GM04504 (cell line): ENCODE measurements at regions not wholly inside any gene's neighbourhood (a gene's known extent, or its start where the extent isn't known, plus 50 kb on each side); places are given as distances from the start of the nearest gene placed in this dataset.

Source experiments
- DNase-seq: peaks from one replicate; pipeline ENCODE4 v3.0.0-alpha.2; 2012; ENCODE audit warnings: low read depth

DNA sequence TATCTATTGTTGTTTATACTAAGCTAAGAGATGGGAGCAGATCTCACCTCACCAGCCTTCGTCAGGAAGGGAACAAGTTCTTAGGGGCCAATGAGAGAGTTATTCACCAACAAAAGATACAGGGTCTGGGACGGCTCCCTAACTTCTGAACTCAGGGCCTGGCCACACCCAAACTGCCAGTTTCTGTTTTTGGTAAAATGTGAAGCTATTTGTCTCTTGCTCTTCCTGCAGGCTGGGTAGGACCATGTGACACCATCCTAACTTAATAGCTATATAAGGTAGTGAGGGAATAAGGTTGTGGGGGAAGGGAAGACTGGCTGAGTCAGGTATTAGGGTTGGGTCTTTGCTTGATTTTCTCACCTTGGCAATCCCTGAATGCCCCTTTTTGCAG, 480.5 kb downstream of the KDM4C start:
- DNase-seq = no peak

DNA sequence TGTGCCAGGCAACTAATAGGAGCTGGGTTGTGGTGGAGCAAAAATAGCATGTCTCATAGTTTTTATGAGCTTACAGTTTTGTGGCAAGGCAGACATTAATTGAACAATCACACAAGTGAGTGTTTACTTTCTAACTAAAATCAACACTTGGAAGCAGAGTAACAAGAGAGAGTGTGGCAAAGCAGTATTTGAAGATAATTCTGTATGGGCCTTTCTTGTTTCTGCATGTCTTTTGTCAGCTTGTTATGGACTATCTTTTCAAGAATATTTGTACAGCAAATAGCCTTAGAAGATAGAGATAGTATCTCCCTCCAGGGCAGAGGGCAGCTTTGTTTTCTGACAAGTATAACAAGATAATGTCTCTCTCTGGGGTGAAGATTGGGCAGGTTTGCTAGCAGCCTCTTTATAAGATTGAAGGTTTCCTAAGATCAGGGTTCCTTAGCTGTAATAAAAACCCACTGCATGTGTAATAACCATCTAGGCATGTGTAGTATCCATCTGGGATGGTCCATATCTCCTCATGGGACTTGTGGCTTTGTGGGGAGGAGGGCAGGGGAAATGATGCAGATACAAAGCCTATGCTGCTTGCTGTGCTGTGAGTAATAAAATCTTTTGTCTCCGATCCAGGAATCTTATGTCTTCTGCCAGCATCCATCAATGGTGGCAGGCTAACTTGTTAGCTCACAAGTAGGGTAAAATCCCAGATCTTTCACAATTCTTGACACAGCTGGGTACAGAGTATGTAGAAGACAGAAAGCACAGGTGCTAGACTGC, 479.9 kb downstream of the KDM4C start:
- DNase-seq = peak; percentile 44

DNA sequence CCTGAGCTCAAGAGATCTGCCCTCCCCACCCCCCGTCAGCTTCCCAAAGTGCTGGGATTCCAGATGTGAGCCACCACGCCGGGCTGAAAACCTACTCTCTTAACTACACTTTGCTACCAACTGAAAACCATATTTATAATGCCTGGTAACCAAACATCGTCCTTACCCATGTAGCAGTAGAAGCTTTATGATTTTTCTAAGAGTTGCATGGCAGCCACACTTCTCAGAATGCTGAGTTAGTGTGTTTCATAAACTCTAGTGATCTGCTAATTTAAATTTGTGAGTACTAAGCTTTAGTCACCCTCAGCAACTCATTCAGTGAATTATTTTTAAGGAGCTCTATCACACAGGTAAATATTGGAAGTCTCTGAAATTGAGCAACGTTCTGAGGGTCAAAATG, 478.4 kb downstream of the KDM4C start:
- DNase-seq = no peak

DNA sequence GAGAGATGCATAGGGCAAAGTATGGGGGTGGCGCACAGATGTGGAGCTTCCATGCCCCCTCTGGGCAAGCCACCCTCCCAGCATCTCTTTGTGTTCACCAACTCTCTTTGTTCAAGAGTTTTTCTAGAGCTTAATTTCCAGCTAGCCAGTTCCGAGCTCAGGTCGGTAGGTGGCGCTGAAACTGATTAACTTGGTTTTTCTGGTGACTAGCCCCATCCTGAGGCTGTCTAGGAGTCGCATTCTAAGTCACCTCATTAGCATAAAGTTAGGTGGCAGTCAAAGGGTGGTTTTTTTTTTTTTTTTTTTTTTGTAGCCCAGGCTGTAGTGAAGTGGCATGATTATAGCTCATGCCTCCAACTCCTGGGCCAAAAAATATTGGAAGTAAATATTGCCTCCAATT, 476.4 kb downstream of the KDM4C start:
- DNase-seq = no peak

DNA sequence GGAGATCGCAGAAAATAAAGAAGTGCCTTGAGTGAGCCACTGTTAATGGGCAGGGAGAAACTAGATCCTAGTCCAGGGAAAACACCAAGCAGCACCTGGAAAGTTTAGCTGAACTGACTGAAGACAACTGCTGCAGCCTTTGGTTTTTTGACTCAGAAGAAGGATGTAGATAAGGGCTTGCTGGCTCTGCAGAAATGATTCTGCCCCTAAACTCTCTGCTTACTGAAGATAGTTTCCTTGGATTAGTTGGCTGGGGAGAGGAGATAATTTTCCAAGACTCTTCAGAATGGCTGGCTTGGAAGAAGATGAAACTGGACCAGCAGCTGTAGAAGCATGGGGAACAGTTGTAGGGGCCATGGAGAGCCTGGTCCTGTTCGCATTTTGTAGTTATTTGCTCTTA, 471.8 kb downstream of the KDM4C start:
- no peak for DNase-seq

DNA sequence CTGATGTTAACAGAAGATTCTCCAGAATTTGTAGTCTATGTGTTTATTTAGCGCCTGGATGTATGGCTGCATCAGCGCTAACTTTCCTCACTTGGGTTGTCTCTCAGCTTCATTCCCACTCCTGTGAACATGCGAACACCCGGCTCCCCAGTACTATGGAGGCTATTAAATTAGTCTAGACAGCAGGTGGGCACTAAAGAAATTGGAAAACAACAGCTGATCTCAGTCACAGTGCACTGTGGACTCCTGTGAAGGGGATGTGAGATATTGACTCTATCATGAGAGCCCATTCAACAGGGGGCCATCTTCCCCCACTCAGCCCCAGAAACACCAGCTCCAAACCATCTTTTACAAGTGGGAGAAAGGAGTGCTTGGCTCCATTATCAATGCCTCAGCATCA, 471.0 kb downstream of the KDM4C start:
- DNase-seq = no peak

DNA sequence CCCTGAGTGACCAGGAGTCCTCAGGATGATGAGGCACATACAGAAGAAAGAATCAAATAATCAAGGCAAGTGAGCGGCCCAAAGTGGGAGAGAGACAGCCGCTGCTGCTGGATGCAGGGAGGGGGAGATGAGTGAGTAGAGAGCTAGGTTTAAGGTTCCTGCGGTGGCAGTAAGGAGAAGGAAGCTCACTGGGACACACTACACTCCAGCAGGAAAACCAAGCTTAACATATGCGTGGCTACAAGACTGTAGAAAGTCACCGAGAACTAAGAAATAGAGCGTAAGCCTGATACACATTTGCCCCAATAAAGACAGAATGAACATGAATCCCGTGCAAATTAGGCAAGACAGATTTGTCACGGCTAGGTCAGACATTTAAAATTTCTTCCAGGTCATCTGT, 470.2 kb downstream of the KDM4C start:
- no peak for DNase-seq

DNA sequence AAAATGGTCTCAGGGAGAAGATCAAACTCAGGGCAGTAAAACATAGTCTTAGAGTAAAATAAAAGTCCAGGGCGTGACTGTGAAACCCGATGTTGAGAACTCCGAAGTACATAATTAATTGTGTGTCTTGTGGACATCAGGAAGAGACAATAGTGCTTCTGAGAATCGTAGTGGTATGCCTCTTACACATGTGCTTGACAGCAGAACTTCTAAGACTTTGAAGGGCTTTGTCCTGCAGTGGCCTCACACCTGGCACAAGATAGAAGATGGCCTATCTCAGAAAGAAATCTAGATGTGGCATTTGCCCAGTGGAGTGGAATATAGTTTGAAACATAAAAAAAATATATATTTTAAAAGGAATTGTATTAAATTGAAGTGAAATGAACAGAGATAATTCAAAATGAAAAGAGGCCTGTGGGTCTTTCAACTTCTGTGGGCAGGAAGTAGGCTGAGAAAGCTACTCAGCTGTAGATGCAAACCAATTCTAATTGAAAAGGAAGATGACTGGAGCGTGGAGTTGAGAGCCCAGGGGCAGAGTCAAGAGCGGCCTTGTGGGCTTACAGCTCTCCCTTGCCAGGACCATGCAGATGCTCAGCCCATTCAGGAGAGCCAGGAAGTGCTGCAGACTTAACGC, 468.4 kb downstream of the KDM4C start:
- DNase-seq = no peak
